MCF 10A (cell line): ENCODE measurements at regions not wholly inside any gene's neighbourhood (a gene's known extent, or its start where the extent isn't known, plus 50 kb on each side); places are given as distances from the start of the nearest gene placed in this dataset.

ENCODE experiments used
- BruUV-seq: library from RNA; stranded (reverse); fragments of 400-500 nt; replicated peaks from 2 replicates; lab custom pipeline; 2021; lab: Mats Ljungman, UMichigan
- CTCF ChIA-PET: fragments of 300-600 bp; sonication (Branson Sonifier 250); formaldehyde crosslinking; extraction: SDS; loops from one replicate; lab custom pipeline; 2021; ENCODE audit warnings: antibody characterized with exemption, inconsistent platforms; lab: Yijun Ruan, JAX
- POLR2A ChIA-PET: fragments of 300-600, 350-650 bp; sonication (Branson Sonifier 250); formaldehyde crosslinking; extraction: SDS; loops from one replicate; lab custom pipeline; 2020; ENCODE audit warnings: antibody characterized with exemption, inconsistent platforms; lab: Yijun Ruan, JAX
- DNase-seq: peaks from one replicate; pipeline ENCODE4 v3.0.0-alpha.2; 2018; ENCODE audit not compliant: unreplicated experiment
- H3K27ac Mint-ChIP-seq: one replicate; pipeline ENCODE4 v1.8.0; 2022; ENCODE audit warnings: mild to moderate bottlenecking, low read depth, mixed read lengths; ENCODE audit not compliant: unreplicated experiment
- H3K27me3 Mint-ChIP-seq: one replicate; pipeline ENCODE4 v1.8.0; 2022; ENCODE audit warnings: mixed read lengths; ENCODE audit not compliant: insufficient read depth, unreplicated experiment
- H3K36me3 Mint-ChIP-seq: one replicate; pipeline ENCODE4 v1.8.0; 2022; ENCODE audit warnings: mild to moderate bottlenecking, moderate library complexity, mixed read lengths; ENCODE audit not compliant: insufficient read depth, unreplicated experiment
- H3K4me1 Mint-ChIP-seq: one replicate; pipeline ENCODE4 v1.8.0; 2022; ENCODE audit warnings: mixed read lengths; ENCODE audit not compliant: insufficient read depth, unreplicated experiment
- H3K4me3 Mint-ChIP-seq: one replicate; pipeline ENCODE4 v1.8.0; 2022; ENCODE audit warnings: mild to moderate bottlenecking, moderate library complexity, mixed read lengths; ENCODE audit not compliant: unreplicated experiment
- H3K9me3 Mint-ChIP-seq: one replicate; pipeline ENCODE4 v1.8.0; 2022; ENCODE audit warnings: mixed read lengths; ENCODE audit not compliant: unreplicated experiment
- intact Hi-C: fragments of 100-400 bp; cut with micrococcal nuclease; formaldehyde crosslinking; loops from 2 replicates; pipeline ENCODE4 v1.14.1; 2022
- TF ChIP-seq, protein P1 (sequence below): fragments of 200-600 bp; IDR thresholded peaks from one replicate; pipeline ENCODE4 v1.8.0; 2022; ENCODE audit warnings: antibody characterized with exemption, mild to moderate bottlenecking; ENCODE audit not compliant: unreplicated experiment

DNA sequence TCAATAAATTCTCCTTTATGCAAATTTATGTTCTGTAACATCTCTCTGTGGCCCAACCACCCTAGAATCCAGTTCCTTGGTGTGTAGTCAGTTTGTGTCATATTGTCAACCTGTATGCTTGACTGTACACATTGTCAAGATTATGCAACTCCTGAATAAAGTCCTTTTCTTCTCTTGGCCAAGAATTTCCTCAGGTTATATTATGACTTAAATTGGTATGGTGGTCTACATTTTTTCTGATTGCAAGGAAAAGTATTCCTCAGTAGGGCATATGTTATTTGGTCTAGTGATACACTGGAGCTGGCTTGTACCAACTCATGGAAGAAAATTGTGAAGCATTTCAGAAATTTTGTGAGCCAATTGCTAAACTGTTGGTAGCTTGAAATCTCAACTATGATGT is 482.8 kb upstream of the CHORDC1 start:
- POLR2A ChIA-PET = no interaction called here
- BruUV-seq = no TSS peak
- CTCF ChIA-PET = no interaction called here
- intact Hi-C loops = no loop called here
- no peak for DNase-seq
- TF ChIP-seq, protein P1, sequence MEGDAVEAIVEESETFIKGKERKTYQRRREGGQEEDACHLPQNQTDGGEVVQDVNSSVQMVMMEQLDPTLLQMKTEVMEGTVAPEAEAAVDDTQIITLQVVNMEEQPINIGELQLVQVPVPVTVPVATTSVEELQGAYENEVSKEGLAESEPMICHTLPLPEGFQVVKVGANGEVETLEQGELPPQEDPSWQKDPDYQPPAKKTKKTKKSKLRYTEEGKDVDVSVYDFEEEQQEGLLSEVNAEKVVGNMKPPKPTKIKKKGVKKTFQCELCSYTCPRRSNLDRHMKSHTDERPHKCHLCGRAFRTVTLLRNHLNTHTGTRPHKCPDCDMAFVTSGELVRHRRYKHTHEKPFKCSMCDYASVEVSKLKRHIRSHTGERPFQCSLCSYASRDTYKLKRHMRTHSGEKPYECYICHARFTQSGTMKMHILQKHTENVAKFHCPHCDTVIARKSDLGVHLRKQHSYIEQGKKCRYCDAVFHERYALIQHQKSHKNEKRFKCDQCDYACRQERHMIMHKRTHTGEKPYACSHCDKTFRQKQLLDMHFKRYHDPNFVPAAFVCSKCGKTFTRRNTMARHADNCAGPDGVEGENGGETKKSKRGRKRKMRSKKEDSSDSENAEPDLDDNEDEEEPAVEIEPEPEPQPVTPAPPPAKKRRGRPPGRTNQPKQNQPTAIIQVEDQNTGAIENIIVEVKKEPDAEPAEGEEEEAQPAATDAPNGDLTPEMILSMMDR = no peak
- no peaks in the 10 kb centered on the region for H3K27me3 Mint-ChIP-seq
- no peaks in the 10 kb centered on the region for H3K36me3 Mint-ChIP-seq
- no peak overlapping the region for H3K4me3 Mint-ChIP-seq
- H3K4me1 Mint-ChIP-seq = no peaks in the 10 kb centered on the region
- no peak overlapping the region for H3K27ac Mint-ChIP-seq
- no peaks in the 10 kb centered on the region for H3K9me3 Mint-ChIP-seq

DNA sequence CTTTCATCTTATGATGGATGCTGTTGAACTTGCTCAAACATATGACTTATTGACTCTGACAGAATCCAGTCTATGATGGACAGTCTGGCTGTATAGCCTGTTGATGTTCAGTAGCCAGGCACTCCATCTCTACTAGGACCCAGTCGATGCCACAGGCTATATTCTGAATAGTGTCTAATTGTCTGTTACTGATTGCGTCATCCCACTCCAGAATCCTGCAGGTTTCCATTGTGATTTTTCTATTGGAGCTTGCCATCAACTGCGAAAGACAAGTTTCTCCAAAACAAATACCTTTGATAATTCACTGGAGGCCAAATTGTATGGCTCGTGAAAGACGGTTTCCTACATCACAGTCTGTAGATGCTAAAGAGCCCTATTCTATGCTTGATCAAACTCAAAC is 481.7 kb upstream of the CHORDC1 start:
- TF ChIP-seq, protein P1 = no peak
- BruUV-seq = no TSS peak
- Mint-ChIP-seq H3K27me3 (no peaks in the 10 kb centered on the region), H3K4me3 (no peak overlapping the region), H3K36me3 (no peaks in the 10 kb centered on the region), H3K9me3 (no peaks in the 10 kb centered on the region), H3K4me1 (no peaks in the 10 kb centered on the region), H3K27ac (no peak overlapping the region)
- intact Hi-C loops = no loop called here
- no peak for DNase-seq
- ChIA-PET CTCF (no interaction called here), POLR2A (no interaction called here)

DNA sequence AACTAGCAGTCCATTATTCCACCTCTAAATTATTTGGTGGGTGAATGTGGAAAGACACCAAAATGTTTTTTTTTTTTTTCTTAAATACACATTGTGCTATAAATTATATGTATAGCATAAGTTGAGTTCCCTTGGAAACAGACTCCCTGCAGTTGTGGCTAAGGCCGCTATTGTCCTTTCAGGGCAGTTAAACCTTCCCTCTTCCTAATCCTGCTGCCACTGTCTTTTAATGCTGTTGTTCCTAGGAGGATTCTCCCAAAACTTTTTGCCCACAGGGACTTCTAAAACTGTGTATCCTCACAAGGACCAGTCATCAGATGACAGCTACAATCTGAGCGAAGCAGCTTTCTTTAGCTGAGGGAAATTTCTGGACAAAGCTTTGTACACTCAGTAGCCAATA is 478.9 kb upstream of the CHORDC1 start:
- BruUV-seq = no TSS peak
- CTCF ChIA-PET = no interaction called here
- TF ChIP-seq, protein P1 = no peak
- Mint-ChIP-seq H3K4me1 (no peaks in the 10 kb centered on the region), H3K27ac (no peak overlapping the region), H3K36me3 (no peaks in the 10 kb centered on the region), H3K4me3 (no peak overlapping the region), H3K27me3 (no peaks in the 10 kb centered on the region), H3K9me3 (no peaks in the 10 kb centered on the region)
- POLR2A ChIA-PET = no interaction called here
- intact Hi-C loops = no loop called here
- no peak for DNase-seq

DNA sequence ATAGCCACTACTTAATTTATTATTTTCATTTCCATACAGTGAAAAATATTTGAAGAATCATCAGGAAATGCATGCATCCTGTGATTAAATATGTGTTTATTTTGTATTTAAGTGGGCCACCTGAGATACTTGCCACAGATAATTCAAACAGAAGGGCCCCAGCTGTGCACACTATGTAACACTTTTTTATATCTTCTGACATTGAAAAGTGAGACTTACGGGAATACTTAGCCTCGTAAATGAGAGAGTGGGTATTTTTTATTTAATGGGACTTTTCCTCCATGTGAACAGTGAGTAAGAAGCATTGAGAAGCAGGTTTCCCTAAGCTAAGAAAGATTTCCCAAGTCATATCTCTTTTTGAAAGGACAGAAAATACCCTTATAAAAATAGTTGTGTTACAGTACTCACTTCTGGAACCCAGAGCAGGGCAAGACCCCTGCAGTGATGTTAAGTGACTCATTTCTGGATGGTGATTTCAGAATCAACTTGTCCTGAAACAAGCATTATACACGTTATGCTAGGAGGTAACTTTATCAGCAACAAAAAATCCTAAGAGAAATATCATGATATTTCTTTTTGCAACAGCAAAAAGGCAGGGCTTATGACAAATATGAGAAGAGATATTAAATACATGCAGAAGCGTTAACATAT is 478.1 kb upstream of the CHORDC1 start:
- no TSS peak for BruUV-seq
- CTCF ChIA-PET = no interaction called here
- POLR2A ChIA-PET = no interaction called here
- Mint-ChIP-seq H3K4me3 (no peak overlapping the region), H3K27me3 (no peaks in the 10 kb centered on the region), H3K9me3 (no peaks in the 10 kb centered on the region), H3K4me1 (no peaks in the 10 kb centered on the region), H3K36me3 (no peaks in the 10 kb centered on the region), H3K27ac (no peak overlapping the region)
- DNase-seq = no peak
- intact Hi-C loops = no loop called here
- TF ChIP-seq, protein P1 = no peak
